SK-N-SH treated with all-trans-retinoic acid at 6 μM for 48 hours (cell line): ENCODE measurements at regions not wholly inside any gene's neighbourhood (a gene's known extent, or its start where the extent isn't known, plus 50 kb on each side); places are given as distances from the start of the nearest gene placed in this dataset.

Source experiments
- ARNTL ChIP-seq: fragments of 450-650 bp; formaldehyde crosslinking; IDR thresholded peaks from 2 replicates; pipeline ENCODE4 v1.5.0; 2020; ENCODE audit warnings: low read depth, mild to moderate bottlenecking, moderate library complexity, borderline replicate concordance
- CSRNP3 ChIP-seq: fragments of 250-450 bp; sonication (Bioruptor Pico); IDR thresholded peaks from 2 replicates; pipeline ENCODE4 v1.5.1; 2021; ENCODE audit warnings: mild to moderate bottlenecking, moderate library complexity
- ESRRG ChIP-seq: fragments of 250-450 bp; sonication (Bioruptor Pico); IDR thresholded peaks from 2 replicates; pipeline ENCODE4 v1.6.1; 2021; ENCODE audit warnings: mild to moderate bottlenecking
- ISL1 ChIP-seq: fragments of 250-450 bp; sonication (Bioruptor Pico); IDR thresholded peaks from 2 replicates; pipeline ENCODE4 v2.1.2; 2022; ENCODE audit warnings: mild to moderate bottlenecking, moderate library complexity
- OSR1 ChIP-seq: fragments of 250-450 bp; sonication (Bioruptor Pico); IDR thresholded peaks from 2 replicates; pipeline ENCODE4 v1.8.0; 2022; ENCODE audit warnings: moderate library complexity, mild to moderate bottlenecking, inconsistent platforms
- ZFP30 ChIP-seq: fragments of 450-650 bp; formaldehyde crosslinking; IDR thresholded peaks from 2 replicates; pipeline ENCODE4 v1.5.0; 2022; ENCODE audit warnings: mild to moderate bottlenecking, moderate library complexity

GRCh38 chr13:87553142-87553541, 118.0 kb upstream of the SLITRK5 start:
- TF ChIP-seq CSRNP3 (CRISPR knock-in tag) (no peak), OSR1 (no peak), ARNTL (no peak), ESRRG (CRISPR knock-in tag) (no peak), ZFP30 (CRISPR knock-in tag) (no peak), ISL1 (no peak)
